SJSA1 (cell line): ENCODE measurements at regions not wholly inside any gene's neighbourhood (a gene's known extent, or its start where the extent isn't known, plus 50 kb on each side); places are given as distances from the start of the nearest gene placed in this dataset.
"Not testable (repeated sequence)": the region's sequence is repeated elsewhere in the genome, so short reads cannot be mapped to it uniquely, and the experiment has no call there.

Source experiments
- DNase-seq, 2 experiments: peaks; one replicate each; pipeline ENCODE4 v3.0.0-alpha.2; 2015 to 2020; ENCODE audit warnings: low spot score in 2 of 2, low read depth in 1 of 2
- H3K27ac ChIP-seq: fragments of 250-450 bp; sonication (Bioruptor Pico); 2 replicates; pipeline ENCODE4 v1.5.1; 2020; ENCODE audit warnings: mild to moderate bottlenecking, moderate library complexity
- H3K27me3 ChIP-seq: fragments of 250-450 bp; sonication (Bioruptor Pico); replicated peaks from 2 replicates; pipeline ENCODE4 v1.5.1; 2020; ENCODE audit warnings: mild to moderate bottlenecking, moderate library complexity
- H3K36me3 ChIP-seq: fragments of 250-450 bp; sonication (Bioruptor Pico); 2 replicates; pipeline ENCODE4 v1.5.1; 2020; ENCODE audit warnings: mild to moderate bottlenecking
- H3K4me1 ChIP-seq: fragments of 250-450 bp; sonication (Bioruptor Pico); replicated peaks from 2 replicates; pipeline ENCODE4 v1.6.1; 2021; ENCODE audit warnings: mild to moderate bottlenecking
- H3K4me3 ChIP-seq: fragments of 250-450 bp; sonication (Bioruptor Pico); 2 replicates; pipeline ENCODE4 v1.5.1; 2020; ENCODE audit warnings: mild to moderate bottlenecking
- H3K9me3 ChIP-seq: fragments of 250-450 bp; sonication (Bioruptor Pico); replicated peaks from 2 replicates; pipeline ENCODE4 v1.5.1; 2020; ENCODE audit warnings: mild to moderate bottlenecking

GRCh38 chr3:150228626-150229025, 179.5 kb upstream of the TSC22D2 start:
- not testable (repeated sequence) for H3K4me3 ChIP-seq, H3K36me3 ChIP-seq, H3K27me3 ChIP-seq, DNase-seq, H3K27ac ChIP-seq, H3K9me3 ChIP-seq
- H3K4me1 ChIP-seq = peaks cover 19% of the 10 kb centered on the region

- H3K36me3 ChIP-seq = no peaks in the 10 kb centered on the region
- no peaks in the 10 kb centered on the region; the same call in 1 of the 2 replicates for H3K9me3 ChIP-seq
- no peaks in the 10 kb centered on the region for H3K27me3 ChIP-seq
- no peak overlapping the region for H3K27ac ChIP-seq
- DNase-seq = peak; percentile 79 to 85
- H3K4me3 ChIP-seq = no peak overlapping the region
- H3K4me1 ChIP-seq = peaks cover 11% of the 10 kb centered on the region
These were observed 180.3 kb upstream of the TSC22D2 start for GRCh38 chr3:150227839-150228238.

GRCh38 chr3:150225986-150226385, 182.1 kb upstream of the TSC22D2 start:
- H3K4me1 ChIP-seq = peaks cover 10% of the 10 kb centered on the region
- no peaks in the 10 kb centered on the region for H3K27me3 ChIP-seq
- no peak overlapping the region for H3K27ac ChIP-seq
- no peaks in the 10 kb centered on the region; the same call in 1 of the 2 replicates for H3K9me3 ChIP-seq
- no peak overlapping the region for H3K4me3 ChIP-seq
- peak in 1 of 2 experiments; percentile 9 for DNase-seq
- H3K36me3 ChIP-seq = no peaks in the 10 kb centered on the region

GRCh38 chr3:150223558-150223957, 184.5 kb upstream of the TSC22D2 start:
- no peaks in the 10 kb centered on the region for H3K27me3 ChIP-seq
- no peak overlapping the region for H3K27ac ChIP-seq
- DNase-seq = no peak
- H3K4me3 ChIP-seq = no peak overlapping the region
- H3K36me3 ChIP-seq = no peaks in the 10 kb centered on the region
- no peaks in the 10 kb centered on the region for H3K9me3 ChIP-seq
- H3K4me1 ChIP-seq = peaks cover 15% of the 10 kb centered on the region

GRCh38 chr3:150222691-150223489, 185.2 kb upstream of the TSC22D2 start:
- no peak for DNase-seq
- Histone ChIP-seq H3K27me3 (no peaks in the 10 kb centered on the region), H3K36me3 (no peaks in the 10 kb centered on the region), H3K27ac (no peak overlapping the region), H3K4me1 (peaks cover 12% of the 10 kb centered on the region), H3K9me3 (no peaks in the 10 kb centered on the region), H3K4me3 (no peak overlapping the region)

GRCh38 chr3:150221904-150222523, 186.1 kb upstream of the TSC22D2 start:
- no peaks in the 10 kb centered on the region for H3K27me3 ChIP-seq
- H3K36me3 ChIP-seq = no peaks in the 10 kb centered on the region
- peaks cover 3% of the 10 kb centered on the region; the same call in 1 of the 2 replicates for H3K9me3 ChIP-seq
- peaks cover 10% of the 10 kb centered on the region for H3K4me1 ChIP-seq
- H3K4me3 ChIP-seq = no peak overlapping the region
- no peak overlapping the region for H3K27ac ChIP-seq
- DNase-seq = no peak

- H3K9me3 ChIP-seq = peaks cover 3% of the 10 kb centered on the region; the same call in 1 of the 2 replicates
- H3K27ac ChIP-seq = peak overlapping the region; percentile 34
- peaks cover 14% of the 10 kb centered on the region for H3K4me1 ChIP-seq
- H3K4me3 ChIP-seq = peak overlapping the region; percentile 21
- no peaks in the 10 kb centered on the region for H3K27me3 ChIP-seq
- no peaks in the 10 kb centered on the region for H3K36me3 ChIP-seq
- peak in 1 of 2 experiments; percentile 33 for DNase-seq
These were observed 187.3 kb upstream of the TSC22D2 start for GRCh38 chr3:150220799-150221198.

GRCh38 chr3:150220041-150220440, 188.1 kb upstream of the TSC22D2 start:
- H3K27me3 ChIP-seq = no peaks in the 10 kb centered on the region
- H3K4me3 ChIP-seq = no peak overlapping the region
- no peak for DNase-seq
- no peaks in the 10 kb centered on the region for H3K36me3 ChIP-seq
- no peak overlapping the region for H3K27ac ChIP-seq
- H3K9me3 ChIP-seq = peaks cover 3% of the 10 kb centered on the region; the same call in 1 of the 2 replicates
- H3K4me1 ChIP-seq = peaks cover 17% of the 10 kb centered on the region

- Histone ChIP-seq H3K27ac (no peak overlapping the region), H3K9me3 (peaks cover 3% of the 10 kb centered on the region; the same call in 1 of the 2 replicates), H3K36me3 (no peaks in the 10 kb centered on the region), H3K4me1 (peaks cover 17% of the 10 kb centered on the region), H3K4me3 (no peak overlapping the region), H3K27me3 (no peaks in the 10 kb centered on the region)
- no peak for DNase-seq
These were observed 189.3 kb upstream of the TSC22D2 start for GRCh38 chr3:150218841-150219240.

GRCh38 chr3:150218236-150218635, 189.9 kb upstream of the TSC22D2 start:
- H3K4me1 ChIP-seq = peaks cover 17% of the 10 kb centered on the region

GRCh38 chr3:150217691-150218090, 190.4 kb upstream of the TSC22D2 start:
- Histone ChIP-seq H3K36me3 (no peaks in the 10 kb centered on the region), H3K27me3 (no peaks in the 10 kb centered on the region), H3K4me3 (no peak overlapping the region), H3K27ac (no peak overlapping the region), H3K9me3 (peaks cover 3% of the 10 kb centered on the region; the same call in 1 of the 2 replicates), H3K4me1 (peaks cover 17% of the 10 kb centered on the region)
- DNase-seq = no peak

More at GRCh38 chr3:150218236-150218635, 189.9 kb upstream of the TSC22D2 start:
- no peak for DNase-seq
- Histone ChIP-seq H3K9me3 (peaks cover 3% of the 10 kb centered on the region; the same call in 1 of the 2 replicates), H3K4me3 (no peak overlapping the region), H3K27me3 (no peaks in the 10 kb centered on the region), H3K27ac (no peak overlapping the region), H3K36me3 (no peaks in the 10 kb centered on the region)

GRCh38 chr3:150216866-150217600, 191.1 kb upstream of the TSC22D2 start:
- Histone ChIP-seq H3K4me3 (no peak overlapping the region), H3K4me1 (peaks cover 17% of the 10 kb centered on the region), H3K36me3 (no peaks in the 10 kb centered on the region), H3K27me3 (no peaks in the 10 kb centered on the region), H3K9me3 (peaks cover 3% of the 10 kb centered on the region; the same call in 1 of the 2 replicates), H3K27ac (no peak overlapping the region)
- DNase-seq = no peak

GRCh38 chr3:150216041-150216811, 191.9 kb upstream of the TSC22D2 start:
- peaks cover 3% of the 10 kb centered on the region; the same call in 1 of the 2 replicates for H3K9me3 ChIP-seq
- DNase-seq = peak in 1 of 2 experiments; percentile 62
- no peak overlapping the region for H3K27ac ChIP-seq
- H3K4me3 ChIP-seq = no peak overlapping the region
- H3K27me3 ChIP-seq = no peaks in the 10 kb centered on the region
- peaks cover 17% of the 10 kb centered on the region for H3K4me1 ChIP-seq
- H3K36me3 ChIP-seq = no peaks in the 10 kb centered on the region
